HCT116 (cell line): ENCODE measurements at regions not wholly inside any gene's neighbourhood (a gene's known extent, or its start where the extent isn't known, plus 50 kb on each side); places are given as distances from the start of the nearest gene placed in this dataset.

ENCODE experiments used
- ATAC-seq: fragments of 200-7000 bp; cut with Tn5 transposase; 2 replicates; pipeline ENCODE4 v1.9.1; 2020; ENCODE audit warnings: mild to moderate bottlenecking, moderate library complexity
- BruUV-seq: library from RNA; stranded (reverse); fragments of 400-500 nt; replicated peaks from 2 replicates; lab custom pipeline; 2021; lab: Mats Ljungman, UMichigan
- CTCF ChIA-PET: fragments of 300-600 bp; sonication (Branson Sonifier 250); formaldehyde crosslinking; loops from one replicate; lab custom pipeline; 2021; ENCODE audit warnings: antibody characterized with exemption; lab: Charles Lee
- POLR2A ChIA-PET: fragments of 300-600, 350-600 bp; sonication (Branson Sonifier 250); formaldehyde crosslinking; loops from one replicate; lab custom pipeline; 2021; ENCODE audit warnings: antibody characterized with exemption; lab: Charles Lee
- RAD21 ChIA-PET, 2 experiments: fragments of 300-600 bp; sonication (Branson Sonifier 250); formaldehyde crosslinking; loops; one replicate each; lab custom pipeline; 2023; ENCODE audit warnings: low total read pairs in 2 of 2; ENCODE audit not compliant: uncharacterized antibody in 2 of 2, unreplicated experiment in 2 of 2, low non-redundant PET in 1 of 2; lab: Charles Lee
- DNase-seq: peaks from one replicate; pipeline ENCODE4 v3.0.0-alpha.2; 2010; ENCODE audit warnings: low read depth, low spot score
- H2AFZ ChIP-seq: fragments of 200-600 bp; shearing (Covaris generic), sonication (generic); 2 replicates; pipeline ENCODE4 v1.6.1; 2017; ENCODE audit warnings: low read depth, mixed run types, mixed read lengths, antibody characterized with exemption, low read length; ENCODE audit not compliant: poor library complexity, severe bottlenecking
- H3K27ac ChIP-seq: 2 replicates; pipeline ENCODE4 v1.5.1; 2012; ENCODE audit warnings: low read depth, low read length
- H3K27me3 ChIP-seq: fragments of 200-600 bp; sonication (generic); 2 replicates; pipeline ENCODE4 v1.6.1; 2016; ENCODE audit warnings: mixed run types, low read length, mixed read lengths; ENCODE audit not compliant: insufficient read depth
- H3K36me3 ChIP-seq, 2 experiments: fragments of 200-500 bp in 1 of 2; fragments of 200-600 bp in 1 of 2; sonication (Bioruptor generic) in 1 of 2; sonication (generic) in 1 of 2; 2 replicates each; pipeline versions ENCODE4 v1.5.1 to v1.6.1; 2014 to 2016; ENCODE audit warnings: low read length in 2 of 2, inconsistent platforms in 1 of 2, mixed read lengths in 1 of 2, mixed run types in 1 of 2; ENCODE audit not compliant: insufficient read depth in 2 of 2, control insufficient read depth in 1 of 2
- H3K4me1 ChIP-seq, 2 experiments: fragments of 200-600 bp in 1 of 2; sonication (generic) in 1 of 2; 2 replicates each; pipeline versions ENCODE4 v1.5.1 to v1.6.1; 2012 to 2017; ENCODE audit warnings: low read length in 2 of 2, inconsistent platforms in 1 of 2, mild to moderate bottlenecking in 1 of 2, mixed read lengths in 1 of 2, mixed run types in 1 of 2, moderate library complexity in 1 of 2; ENCODE audit not compliant: insufficient read depth in 2 of 2, control insufficient read depth in 1 of 2
- H3K4me2 ChIP-seq: fragments of 200-600 bp; sonication (generic); 2 replicates; pipeline ENCODE4 v1.6.1; 2017; ENCODE audit warnings: mixed run types, low read length, mixed read lengths
- H3K4me3 ChIP-seq, 2 experiments: fragments of 200-600 bp in 1 of 2; sonication (generic) in 1 of 2; replicated peaks in 1 of 2; 2 replicates each; pipeline ENCODE4 v1.5.1; 2011 to 2016; ENCODE audit warnings: low read length in 2 of 2, control low read depth in 1 of 2, low read depth in 1 of 2, mild to moderate bottlenecking in 1 of 2, mixed read lengths in 1 of 2, mixed run types in 1 of 2
- H3K79me2 ChIP-seq: fragments of 200-600 bp; sonication (generic); 2 replicates; pipeline ENCODE4 v1.6.1; 2017; ENCODE audit warnings: mild to moderate bottlenecking, mixed run types, low read length, moderate library complexity, mixed read lengths; ENCODE audit not compliant: insufficient read depth
- H3K9ac ChIP-seq: fragments of 200-600 bp; sonication (generic); 2 replicates; pipeline ENCODE4 v1.6.1; 2016; ENCODE audit warnings: low read length, mixed read lengths
- H3K9me2 ChIP-seq: fragments of 200-600 bp; sonication (generic), shearing (Covaris generic); 2 replicates; pipeline ENCODE4 v1.6.1; 2017; ENCODE audit warnings: mixed run types, mild to moderate bottlenecking, moderate library complexity; ENCODE audit not compliant: insufficient read depth
- H3K9me3 ChIP-seq, 2 experiments: fragments of 200-500 bp in 1 of 2; fragments of 200-600 bp in 1 of 2; sonication (Bioruptor generic) in 1 of 2; sonication (generic) in 1 of 2; 2 replicates each; pipeline ENCODE4 v1.6.1; 2014 to 2017; ENCODE audit warnings: low read length in 2 of 2, mixed read lengths in 2 of 2, inconsistent platforms in 1 of 2, low read depth in 1 of 2, mild to moderate bottlenecking in 1 of 2, mixed run types in 1 of 2, moderate library complexity in 1 of 2; ENCODE audit not compliant: control insufficient read depth in 1 of 2, insufficient read depth in 1 of 2
- H4K20me1 ChIP-seq: fragments of 200-600 bp; sonication (generic), shearing (Covaris generic); 2 replicates; pipeline ENCODE4 v1.6.1; 2017; ENCODE audit warnings: mixed run types, mild to moderate bottlenecking, moderate library complexity; ENCODE audit not compliant: insufficient read depth
- CBX3 ChIP-seq: IDR thresholded peaks from 2 replicates; pipeline ENCODE4 v1.6.1; 2012; ENCODE audit warnings: low read depth
- CEBPB ChIP-seq: IDR thresholded peaks from 2 replicates; pipeline ENCODE4 v1.6.1; 2012; ENCODE audit warnings: low read depth
- EGR1 ChIP-seq: IDR thresholded peaks from 2 replicates; pipeline ENCODE4 v1.6.1; 2012; ENCODE audit warnings: low read depth
- ELF1 ChIP-seq: IDR thresholded peaks from 2 replicates; pipeline ENCODE4 v1.6.1; 2012; ENCODE audit warnings: low read depth, borderline replicate concordance
- EZH2 ChIP-seq: fragments of 200-600 bp; sonication (generic); IDR thresholded peaks from 2 replicates; pipeline ENCODE4 v1.6.1; 2017; ENCODE audit warnings: antibody characterized with exemption, mixed run types
- RAD21 ChIP-seq: IDR thresholded peaks from 2 replicates; pipeline ENCODE4 v1.6.1; 2012; ENCODE audit warnings: low read depth, mild to moderate bottlenecking
- SIN3A ChIP-seq: IDR thresholded peaks from 2 replicates; pipeline ENCODE4 v1.6.1; 2012; ENCODE audit warnings: low read depth
- SP1 ChIP-seq: IDR thresholded peaks from 2 replicates; pipeline ENCODE4 v1.6.1; 2012; ENCODE audit warnings: low read depth
- SRF ChIP-seq: IDR thresholded peaks from 2 replicates; pipeline ENCODE4 v1.6.1; 2012; ENCODE audit warnings: low read depth
- YY1 ChIP-seq: IDR thresholded peaks from 2 replicates; pipeline ENCODE4 v1.6.1; 2011; ENCODE audit warnings: low read length, low read depth, moderate library complexity, mild to moderate bottlenecking; ENCODE audit not compliant: insufficient replicate concordance; ENCODE audit errors: extremely low read depth
- intact Hi-C: fragments of 100-400 bp; cut with micrococcal nuclease; formaldehyde crosslinking; loops from 2 replicates; pipeline ENCODE4 v1.10.0; 2022
- TF ChIP-seq, protein P1 (sequence below): IDR thresholded peaks from 2 replicates; pipeline ENCODE4 v1.6.1; 2012
- TF ChIP-seq, protein P2 (sequence below), 3 experiments: fragments of 200-600 bp in 1 of 3; sonication (generic) in 1 of 3; IDR thresholded peaks in 2 of 3; conservative IDR thresholded peaks in 1 of 3; 2 replicates each; pipeline ENCODE4 v1.5.1; 2012 to 2017; ENCODE audit warnings: low read depth in 2 of 3, low read length in 2 of 3, antibody characterized with exemption in 1 of 3, borderline replicate concordance in 1 of 3, control low read depth in 1 of 3, mild to moderate bottlenecking in 1 of 3, mixed read lengths in 1 of 3, mixed run types in 1 of 3, moderate library complexity in 1 of 3; ENCODE audit not compliant: insufficient read depth in 1 of 3
- TF ChIP-seq, protein P3 (sequence below): IDR thresholded peaks from 2 replicates; pipeline ENCODE4 v1.6.1; 2012; ENCODE audit warnings: low read depth

DNA sequence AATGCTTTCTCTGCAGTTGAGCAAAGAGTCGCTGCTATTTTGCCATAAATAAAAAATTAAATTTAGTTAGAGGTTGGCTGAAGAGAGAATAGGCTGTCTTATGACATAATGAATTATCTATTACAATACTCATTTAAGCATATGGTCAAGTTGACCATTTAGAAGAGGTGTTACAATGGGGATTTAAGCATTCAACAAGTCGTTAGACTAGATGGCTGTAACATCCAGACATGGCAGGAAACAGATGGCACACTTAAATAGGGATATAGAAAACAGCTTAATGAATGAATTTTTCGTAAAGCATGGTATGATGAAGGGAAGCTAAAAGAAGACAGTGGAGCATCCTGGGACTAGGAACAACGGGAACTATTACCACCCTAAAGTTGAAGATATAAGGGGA lies 160.3 kb upstream of the PTPRD start:
- RAD21 ChIA-PET: no interaction called here
- intact Hi-C loops: no loop called here
- H3K79me2 ChIP-seq: no peaks in the 10 kb centered on the region
- no peak overlapping the region for H3K4me2 ChIP-seq
- no peaks in the 10 kb centered on the region for H3K36me3 ChIP-seq
- no peaks in the 10 kb centered on the region for H4K20me1 ChIP-seq
- H3K9me3 ChIP-seq: peaks cover 7 to 23% of the 10 kb centered on the region in 2 experiments; a peak in 2 of 4 replicates
- H3K9ac ChIP-seq: no peak overlapping the region
- POLR2A ChIA-PET: no interaction called here
- H3K9me2 ChIP-seq: no peaks in the 10 kb centered on the region
- no peak for ATAC-seq
- H2AFZ ChIP-seq: no peak overlapping the region
- H3K27ac ChIP-seq: no peak overlapping the region
- CTCF ChIA-PET: no interaction called here
- DNase-seq: no peak
- no peaks in the 10 kb centered on the region for H3K4me1 ChIP-seq
- BruUV-seq: no TSS peak
- no peak overlapping the region for H3K4me3 ChIP-seq
- H3K27me3 ChIP-seq: no peaks in the 10 kb centered on the region
- TF ChIP-seq SIN3A (no peak), SRF (no peak), CEBPB (no peak), RAD21 (no peak), ELF1 (no peak), CBX3 (no peak), YY1 (no peak), EZH2 (no peak), SP1 (no peak), EGR1 (no peak)
- TF ChIP-seq, protein P1, sequence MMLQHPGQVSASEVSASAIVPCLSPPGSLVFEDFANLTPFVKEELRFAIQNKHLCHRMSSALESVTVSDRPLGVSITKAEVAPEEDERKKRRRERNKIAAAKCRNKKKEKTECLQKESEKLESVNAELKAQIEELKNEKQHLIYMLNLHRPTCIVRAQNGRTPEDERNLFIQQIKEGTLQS: no peak
- TF ChIP-seq, protein P2, sequence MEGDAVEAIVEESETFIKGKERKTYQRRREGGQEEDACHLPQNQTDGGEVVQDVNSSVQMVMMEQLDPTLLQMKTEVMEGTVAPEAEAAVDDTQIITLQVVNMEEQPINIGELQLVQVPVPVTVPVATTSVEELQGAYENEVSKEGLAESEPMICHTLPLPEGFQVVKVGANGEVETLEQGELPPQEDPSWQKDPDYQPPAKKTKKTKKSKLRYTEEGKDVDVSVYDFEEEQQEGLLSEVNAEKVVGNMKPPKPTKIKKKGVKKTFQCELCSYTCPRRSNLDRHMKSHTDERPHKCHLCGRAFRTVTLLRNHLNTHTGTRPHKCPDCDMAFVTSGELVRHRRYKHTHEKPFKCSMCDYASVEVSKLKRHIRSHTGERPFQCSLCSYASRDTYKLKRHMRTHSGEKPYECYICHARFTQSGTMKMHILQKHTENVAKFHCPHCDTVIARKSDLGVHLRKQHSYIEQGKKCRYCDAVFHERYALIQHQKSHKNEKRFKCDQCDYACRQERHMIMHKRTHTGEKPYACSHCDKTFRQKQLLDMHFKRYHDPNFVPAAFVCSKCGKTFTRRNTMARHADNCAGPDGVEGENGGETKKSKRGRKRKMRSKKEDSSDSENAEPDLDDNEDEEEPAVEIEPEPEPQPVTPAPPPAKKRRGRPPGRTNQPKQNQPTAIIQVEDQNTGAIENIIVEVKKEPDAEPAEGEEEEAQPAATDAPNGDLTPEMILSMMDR (IDR thresholded peaks at IDR 0.05 in 2 of 3, conservative IDR thresholded peaks at IDR 0.05 in 1 of 3; ENCODE audit: borderline replicate concordance in 1 of 3, insufficient read depth in 1 of 3, low read depth in 2 of 3, low read length in 2 of 3): no peak
- TF ChIP-seq, protein P3, sequence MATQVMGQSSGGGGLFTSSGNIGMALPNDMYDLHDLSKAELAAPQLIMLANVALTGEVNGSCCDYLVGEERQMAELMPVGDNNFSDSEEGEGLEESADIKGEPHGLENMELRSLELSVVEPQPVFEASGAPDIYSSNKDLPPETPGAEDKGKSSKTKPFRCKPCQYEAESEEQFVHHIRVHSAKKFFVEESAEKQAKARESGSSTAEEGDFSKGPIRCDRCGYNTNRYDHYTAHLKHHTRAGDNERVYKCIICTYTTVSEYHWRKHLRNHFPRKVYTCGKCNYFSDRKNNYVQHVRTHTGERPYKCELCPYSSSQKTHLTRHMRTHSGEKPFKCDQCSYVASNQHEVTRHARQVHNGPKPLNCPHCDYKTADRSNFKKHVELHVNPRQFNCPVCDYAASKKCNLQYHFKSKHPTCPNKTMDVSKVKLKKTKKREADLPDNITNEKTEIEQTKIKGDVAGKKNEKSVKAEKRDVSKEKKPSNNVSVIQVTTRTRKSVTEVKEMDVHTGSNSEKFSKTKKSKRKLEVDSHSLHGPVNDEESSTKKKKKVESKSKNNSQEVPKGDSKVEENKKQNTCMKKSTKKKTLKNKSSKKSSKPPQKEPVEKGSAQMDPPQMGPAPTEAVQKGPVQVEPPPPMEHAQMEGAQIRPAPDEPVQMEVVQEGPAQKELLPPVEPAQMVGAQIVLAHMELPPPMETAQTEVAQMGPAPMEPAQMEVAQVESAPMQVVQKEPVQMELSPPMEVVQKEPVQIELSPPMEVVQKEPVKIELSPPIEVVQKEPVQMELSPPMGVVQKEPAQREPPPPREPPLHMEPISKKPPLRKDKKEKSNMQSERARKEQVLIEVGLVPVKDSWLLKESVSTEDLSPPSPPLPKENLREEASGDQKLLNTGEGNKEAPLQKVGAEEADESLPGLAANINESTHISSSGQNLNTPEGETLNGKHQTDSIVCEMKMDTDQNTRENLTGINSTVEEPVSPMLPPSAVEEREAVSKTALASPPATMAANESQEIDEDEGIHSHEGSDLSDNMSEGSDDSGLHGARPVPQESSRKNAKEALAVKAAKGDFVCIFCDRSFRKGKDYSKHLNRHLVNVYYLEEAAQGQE: no peak
